H1 (cell line): ENCODE measurements at regions not wholly inside any gene's neighbourhood (a gene's known extent, or its start where the extent isn't known, plus 50 kb on each side); places are given as distances from the start of the nearest gene placed in this dataset.

ENCODE experiments used
- HDAC6 ChIP-seq: IDR thresholded peaks from one replicate; pipeline ENCODE4 v1.7.1; 2012; ENCODE audit warnings: low read depth, mild to moderate bottlenecking, inconsistent platforms, low read length, moderate library complexity
- KDM1A ChIP-seq: fragments of 200-600, 300-600 bp; sonication (generic); IDR thresholded peaks from 2 replicates; pipeline ENCODE4 v1.7.1; 2016; ENCODE audit warnings: mild to moderate bottlenecking, low read length, borderline replicate concordance
- POLR2A ChIP-seq, 2 experiments: IDR thresholded peaks; 1 replicate in 1 of 2; 2 replicates in 1 of 2; pipeline ENCODE4 v1.6.1; 2011; ENCODE audit warnings: low read depth in 2 of 2, low read length in 2 of 2, mild to moderate bottlenecking in 2 of 2; ENCODE audit errors: control extremely low read depth in 1 of 2
- POLR2AphosphoS5 ChIP-seq: IDR thresholded peaks from 2 replicates; pipeline ENCODE4 v1.6.1; 2011; ENCODE audit warnings: low read depth, low read length
- TF ChIP-seq, protein P1 (sequence below): IDR thresholded peaks from 2 replicates; pipeline ENCODE4 v1.6.1; 2011; ENCODE audit warnings: low read length, improper control_type of control experiment

DNA sequence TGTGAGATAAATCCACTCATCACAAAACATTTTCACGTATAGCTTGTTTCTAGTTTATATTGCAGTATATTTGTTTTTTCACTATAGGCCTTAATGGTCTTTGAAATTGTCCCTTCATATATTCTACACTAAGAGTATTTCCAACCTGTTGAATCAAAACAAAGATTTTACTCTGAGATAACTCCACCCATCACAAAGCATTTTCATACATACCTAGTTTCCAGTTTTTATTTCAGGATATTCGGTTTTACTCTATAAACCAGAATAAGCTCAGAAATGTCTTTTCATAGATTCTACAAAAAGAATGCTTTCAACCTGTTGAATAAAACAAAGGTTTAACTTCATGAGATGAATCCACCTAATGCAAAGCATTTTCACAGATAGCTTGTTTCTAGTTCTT is 1528.7 kb downstream of the UQCRFS1 start (continued):
- TF ChIP-seq, protein P1, sequence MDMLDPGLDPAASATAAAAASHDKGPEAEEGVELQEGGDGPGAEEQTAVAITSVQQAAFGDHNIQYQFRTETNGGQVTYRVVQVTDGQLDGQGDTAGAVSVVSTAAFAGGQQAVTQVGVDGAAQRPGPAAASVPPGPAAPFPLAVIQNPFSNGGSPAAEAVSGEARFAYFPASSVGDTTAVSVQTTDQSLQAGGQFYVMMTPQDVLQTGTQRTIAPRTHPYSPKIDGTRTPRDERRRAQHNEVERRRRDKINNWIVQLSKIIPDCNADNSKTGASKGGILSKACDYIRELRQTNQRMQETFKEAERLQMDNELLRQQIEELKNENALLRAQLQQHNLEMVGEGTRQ, result no peak
- no peak for TF ChIP-seq POLR2A (IDR thresholded peaks at IDR 0.05; ENCODE audit: control extremely low read depth in 1 of 2, low read depth in 2 of 2, low read length in 2 of 2)
- TF ChIP-seq HDAC6, result no peak
- no peak for TF ChIP-seq POLR2AphosphoS5
- TF ChIP-seq KDM1A, result no peak
